Spleen (tissue), 7 donors: ENCODE measurements at regions not wholly inside any gene's neighbourhood (a gene's known extent, or its start where the extent isn't known, plus 50 kb on each side); places are given as distances from the start of the nearest gene placed in this dataset.

Source experiments
- POLR2A ChIP-seq, 3 donors: fragments of 450-650 bp; IDR thresholded peaks; one replicate each; pipeline ENCODE4 v1.5.1; 2017; ENCODE audit warnings: antibody characterized with exemption in 3 of 3, mild to moderate bottlenecking in 1 of 3
- POLR2AphosphoS5 ChIP-seq, 3 donors: sonication (generic); formaldehyde crosslinking; IDR thresholded peaks; one replicate each; pipeline ENCODE4 v1.5.1; 2017; ENCODE audit warnings: antibody characterized with exemption in 3 of 3
- TF ChIP-seq, protein P1 (sequence below), 11 experiments: fragments of 200-600 bp in 7 of 11; fragments of 450-650 bp in 4 of 11; sonication (generic) in 4 of 11; IDR thresholded peaks in 8 of 11; conservative IDR thresholded peaks in 3 of 11; 1 replicate in 7 of 11; 2 replicates in 4 of 11; pipeline versions ENCODE4 v1.4.0 to v1.8.0; 2016 to 2021; ENCODE audit warnings: antibody characterized with exemption in 11 of 11, inconsistent platforms in 4 of 11, mild to moderate bottlenecking in 1 of 11
- donor health status: DM: no; HTN: no; CAD: no; lungs with moderate emphysema.
- donor health status: DM: no; HTN: no; CAD: no.
- donor health status: DM: no; HTN: no; CAD: no.

- TF ChIP-seq, protein P1, sequence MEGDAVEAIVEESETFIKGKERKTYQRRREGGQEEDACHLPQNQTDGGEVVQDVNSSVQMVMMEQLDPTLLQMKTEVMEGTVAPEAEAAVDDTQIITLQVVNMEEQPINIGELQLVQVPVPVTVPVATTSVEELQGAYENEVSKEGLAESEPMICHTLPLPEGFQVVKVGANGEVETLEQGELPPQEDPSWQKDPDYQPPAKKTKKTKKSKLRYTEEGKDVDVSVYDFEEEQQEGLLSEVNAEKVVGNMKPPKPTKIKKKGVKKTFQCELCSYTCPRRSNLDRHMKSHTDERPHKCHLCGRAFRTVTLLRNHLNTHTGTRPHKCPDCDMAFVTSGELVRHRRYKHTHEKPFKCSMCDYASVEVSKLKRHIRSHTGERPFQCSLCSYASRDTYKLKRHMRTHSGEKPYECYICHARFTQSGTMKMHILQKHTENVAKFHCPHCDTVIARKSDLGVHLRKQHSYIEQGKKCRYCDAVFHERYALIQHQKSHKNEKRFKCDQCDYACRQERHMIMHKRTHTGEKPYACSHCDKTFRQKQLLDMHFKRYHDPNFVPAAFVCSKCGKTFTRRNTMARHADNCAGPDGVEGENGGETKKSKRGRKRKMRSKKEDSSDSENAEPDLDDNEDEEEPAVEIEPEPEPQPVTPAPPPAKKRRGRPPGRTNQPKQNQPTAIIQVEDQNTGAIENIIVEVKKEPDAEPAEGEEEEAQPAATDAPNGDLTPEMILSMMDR (IDR thresholded peaks at IDR 0.05 in 8 of 11, conservative IDR thresholded peaks at IDR 0.05 in 3 of 11) = no peak
- no peak for TF ChIP-seq POLR2A (IDR thresholded peaks at IDR 0.05)
- TF ChIP-seq POLR2AphosphoS5 (IDR thresholded peaks at IDR 0.05) = no peak
These were observed 890.2 kb downstream of the FLRT2 start for GRCh38 chr14:86420131-86420530.
